AG04449 (cell line): ENCODE measurements at regions not wholly inside any gene's neighbourhood (a gene's known extent, or its start where the extent isn't known, plus 50 kb on each side); places are given as distances from the start of the nearest gene placed in this dataset.

Experiments
- CTCF ChIA-PET: fragments of 350-600 bp; formaldehyde crosslinking; extraction: SDS; loops from one replicate; lab custom pipeline; 2021; ENCODE audit warnings: antibody characterized with exemption; lab: Yijun Ruan, JAX
- POLR2A ChIA-PET: fragments of 400-600, 350-600 bp; formaldehyde crosslinking; extraction: SDS; loops from one replicate; lab custom pipeline; 2020; ENCODE audit warnings: antibody characterized with exemption, inconsistent platforms; lab: Yijun Ruan, JAX
- DNase-seq: peaks from one replicate; pipeline ENCODE4 v3.0.0-alpha.2; 2010; ENCODE audit warnings: low read depth, low spot score
- H3K4me3 ChIP-seq: 2 replicates; pipeline ENCODE4 v1.5.1; 2011; ENCODE audit warnings: low read depth, mild to moderate bottlenecking, control low read depth, low read length
- TF ChIP-seq, protein P1 (sequence below): IDR thresholded peaks from one replicate; pipeline ENCODE4 v1.5.1; 2011; ENCODE audit warnings: mild to moderate bottlenecking, moderate library complexity, low read length, control low read depth, inconsistent platforms; ENCODE audit not compliant: insufficient read depth; ENCODE audit errors: missing control alignments

DNA sequence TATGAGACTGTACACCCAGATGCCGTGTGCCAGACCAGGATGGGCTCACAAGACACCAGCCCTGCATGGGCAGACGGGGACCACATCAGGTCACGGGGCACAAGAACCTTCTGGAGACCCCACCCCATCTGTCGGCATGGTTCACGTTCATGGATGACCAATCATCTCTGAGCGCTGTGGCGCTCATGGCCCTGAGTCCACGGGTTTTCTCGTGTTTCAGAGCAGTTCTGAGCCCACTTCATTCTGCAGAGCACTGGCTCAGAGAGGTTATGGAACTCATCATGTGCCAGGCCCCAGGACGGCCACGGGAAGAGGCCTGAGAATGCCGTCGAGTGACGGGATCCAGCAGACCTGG is 63.0 kb upstream of the PPARA start:
- ChIA-PET CTCF (interaction anchor here (1.0 to 6.6 kb wide), 6 partner anchors 11 to 91 kb away, joined by 4 to 75 read pairs (median 11); no protein-coding TSS in a partner anchor), POLR2A (interaction anchor here (0.9 to 2.4 kb wide), 6 partner anchors 10 to 81 kb away, joined by 4 to 14 read pairs (median 7); no protein-coding TSS in a partner anchor)
- no peak for DNase-seq
- peak overlapping the region; percentile 20; the same call in 1 of the 2 replicates for H3K4me3 ChIP-seq
- TF ChIP-seq, protein P1, sequence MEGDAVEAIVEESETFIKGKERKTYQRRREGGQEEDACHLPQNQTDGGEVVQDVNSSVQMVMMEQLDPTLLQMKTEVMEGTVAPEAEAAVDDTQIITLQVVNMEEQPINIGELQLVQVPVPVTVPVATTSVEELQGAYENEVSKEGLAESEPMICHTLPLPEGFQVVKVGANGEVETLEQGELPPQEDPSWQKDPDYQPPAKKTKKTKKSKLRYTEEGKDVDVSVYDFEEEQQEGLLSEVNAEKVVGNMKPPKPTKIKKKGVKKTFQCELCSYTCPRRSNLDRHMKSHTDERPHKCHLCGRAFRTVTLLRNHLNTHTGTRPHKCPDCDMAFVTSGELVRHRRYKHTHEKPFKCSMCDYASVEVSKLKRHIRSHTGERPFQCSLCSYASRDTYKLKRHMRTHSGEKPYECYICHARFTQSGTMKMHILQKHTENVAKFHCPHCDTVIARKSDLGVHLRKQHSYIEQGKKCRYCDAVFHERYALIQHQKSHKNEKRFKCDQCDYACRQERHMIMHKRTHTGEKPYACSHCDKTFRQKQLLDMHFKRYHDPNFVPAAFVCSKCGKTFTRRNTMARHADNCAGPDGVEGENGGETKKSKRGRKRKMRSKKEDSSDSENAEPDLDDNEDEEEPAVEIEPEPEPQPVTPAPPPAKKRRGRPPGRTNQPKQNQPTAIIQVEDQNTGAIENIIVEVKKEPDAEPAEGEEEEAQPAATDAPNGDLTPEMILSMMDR = no peak

DNA sequence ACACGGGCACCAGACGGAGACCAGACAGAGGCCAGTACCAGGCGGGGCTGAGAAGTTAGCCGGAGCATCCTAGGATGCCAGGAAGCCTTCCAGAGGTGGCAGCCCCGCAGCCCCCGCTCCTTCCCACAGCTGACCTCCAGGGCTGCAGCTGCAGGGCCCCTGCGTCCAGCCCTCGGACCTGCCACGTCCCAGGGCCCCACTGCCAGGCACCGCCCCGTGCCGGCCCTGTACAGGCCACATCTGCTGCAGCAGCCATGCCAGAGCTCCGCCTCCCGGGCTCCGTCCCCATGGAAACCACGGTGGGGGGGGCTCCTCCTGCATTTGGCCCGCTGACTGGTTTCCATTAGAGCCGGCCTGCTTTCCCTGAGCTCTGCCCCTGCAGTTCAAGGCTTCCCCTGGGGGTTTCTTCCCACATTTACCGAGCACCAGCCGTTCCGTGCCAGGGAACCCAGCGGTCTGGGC is 62.5 kb upstream of the PPARA start:
- CTCF ChIA-PET = interaction anchor here (0.9 to 6.6 kb wide), 10 partner anchors 10 to 93 kb away, joined by 4 to 75 read pairs (median 8); no protein-coding TSS in a partner anchor
- no peak for DNase-seq
- peak overlapping the region; percentile 30 for H3K4me3 ChIP-seq
- POLR2A ChIA-PET = interaction anchor here (0.9 to 2.4 kb wide), 7 partner anchors 11 to 84 kb away, joined by 3 to 14 read pairs (median 6); no protein-coding TSS in a partner anchor
- TF ChIP-seq, protein P1 = no peak

DNA sequence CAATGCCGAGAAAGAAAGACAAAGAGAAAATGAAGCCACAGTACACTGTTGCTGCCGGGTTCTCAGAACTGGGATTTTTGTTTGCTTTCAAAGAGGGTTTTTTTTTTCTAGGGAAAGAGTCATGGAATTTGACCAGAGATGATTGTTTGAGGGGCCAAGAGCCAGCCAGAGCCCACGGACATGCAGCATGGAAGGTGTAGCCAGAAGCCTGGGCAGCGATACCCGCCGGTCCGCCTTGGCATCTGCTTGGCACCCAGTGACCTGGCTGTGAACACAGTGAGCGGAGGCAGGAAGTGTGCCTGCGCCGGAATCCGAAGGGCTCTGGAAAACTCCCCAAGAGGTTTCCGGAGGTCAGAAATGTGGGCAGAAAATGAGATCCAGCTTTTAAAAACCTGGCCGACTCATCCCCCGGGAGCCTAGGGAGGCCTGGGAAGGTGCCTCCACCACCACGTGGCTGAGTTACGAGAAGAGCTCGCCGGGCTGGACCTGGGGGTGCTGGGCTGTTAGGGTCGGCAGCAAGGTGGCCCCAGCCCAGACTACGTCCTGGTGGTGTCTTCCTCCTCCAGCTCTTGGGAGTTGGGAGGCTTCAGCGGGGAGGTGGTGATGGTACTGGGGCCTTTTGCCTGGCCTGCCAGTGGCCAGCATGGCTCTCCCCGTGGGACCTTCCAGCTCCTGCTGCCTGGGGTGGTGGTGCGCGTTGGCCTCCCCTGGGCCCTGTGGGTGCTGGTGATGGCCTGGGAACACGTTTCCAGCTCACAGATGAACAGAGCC is 61.6 kb upstream of the PPARA start:
- POLR2A ChIA-PET = interaction anchor here (0.7 to 2.4 kb wide), 10 partner anchors 8 to 426 kb away, joined by 3 to 14 read pairs (median 4); no protein-coding TSS in a partner anchor
- CTCF ChIA-PET = interaction anchor here (0.9 to 6.6 kb wide), 10 partner anchors 9 to 94 kb away, joined by 3 to 75 read pairs (median 8); no protein-coding TSS in a partner anchor
- TF ChIP-seq, protein P1 = no peak

GRCh38 chr22:46089426-46090035 is 60.8 kb upstream of the PPARA start:
- POLR2A ChIA-PET = interaction anchor here (0.7 to 2.4 kb wide), 7 partner anchors 9 to 427 kb away, joined by 3 to 14 read pairs (median 4); no protein-coding TSS in a partner anchor
- CTCF ChIA-PET = interaction anchor here (1.1 to 6.6 kb wide), 7 partner anchors 13 to 95 kb away, joined by 3 to 75 read pairs (median 11); no protein-coding TSS in a partner anchor

More for the DNA sequence above, 61.6 kb upstream of the PPARA start:
- peak overlapping the region; percentile 6; the same call in 1 of the 2 replicates for H3K4me3 ChIP-seq
- DNase-seq = peak; percentile 53

DNA sequence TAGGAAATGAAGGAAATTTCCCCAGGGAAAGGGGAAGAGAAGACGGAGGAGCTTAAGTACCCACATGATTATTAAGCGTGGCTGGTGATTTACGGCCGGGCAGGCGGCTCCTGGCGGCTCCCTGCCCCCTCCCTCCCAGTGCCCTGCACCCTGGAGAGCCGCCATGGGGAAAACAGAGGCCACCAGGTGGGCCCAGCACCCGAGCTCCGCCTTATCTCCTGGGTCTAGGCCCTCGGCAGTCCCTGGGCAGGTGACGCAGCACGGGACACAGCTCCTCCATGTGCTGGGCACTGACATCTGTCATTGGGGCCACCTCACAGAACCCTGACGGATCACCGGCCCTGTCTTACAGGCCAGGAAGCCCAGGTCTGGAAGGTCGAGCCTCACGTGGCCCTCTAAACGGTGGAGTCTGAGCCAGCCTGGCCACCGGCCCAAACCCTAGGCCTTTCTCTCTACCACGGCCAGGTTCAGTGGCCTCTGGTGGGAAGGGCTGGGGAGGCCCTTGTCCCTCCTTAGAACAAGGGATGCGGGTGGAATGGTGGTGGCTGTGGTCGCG is 60.2 kb upstream of the PPARA start:
- DNase-seq = no peak
- TF ChIP-seq, protein P1 = no peak
- no peak overlapping the region for H3K4me3 ChIP-seq
- POLR2A ChIA-PET = interaction anchor here (1.0 to 1.2 kb wide), 2 partner anchors 9 to 84 kb away, joined by 3 to 4 read pairs; no protein-coding TSS in a partner anchor
- CTCF ChIA-PET = interaction anchor here (1.9 to 3.3 kb wide), 3 partner anchors 76 to 96 kb away, joined by 4 to 28 read pairs (median 8); no protein-coding TSS in a partner anchor

More at GRCh38 chr22:46089426-46090035, 60.8 kb upstream of the PPARA start:
- DNase-seq = no peak
- TF ChIP-seq, protein P1 = no peak
- no peak overlapping the region for H3K4me3 ChIP-seq
